ENCODE measurements at regions not wholly inside any gene's neighbourhood (a gene's known extent, or its start where the extent isn't known, plus 50 kb on each side); places are given as distances from the start of the nearest gene placed in this dataset.

DNA sequence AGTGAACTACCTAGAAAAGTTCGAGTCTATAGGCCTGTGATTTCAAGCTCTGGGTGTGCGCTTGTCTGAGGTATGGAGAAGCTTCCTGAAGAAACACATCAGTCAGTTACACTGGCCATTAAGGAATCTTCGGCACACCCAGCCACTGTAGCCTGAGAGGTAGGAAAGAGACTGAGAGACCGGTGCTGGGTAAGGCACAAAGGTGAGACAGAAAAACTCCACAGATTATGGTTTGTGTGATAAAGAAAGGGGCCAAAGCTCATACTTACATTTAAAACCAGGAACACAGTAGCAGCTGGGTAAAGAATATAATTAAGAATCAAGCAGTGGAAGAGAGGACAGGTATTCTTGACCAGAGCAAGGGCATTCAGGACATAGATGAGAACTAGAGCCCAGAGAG lies 74.8 kb upstream of the TTC29 start:
- no peaks in the 10 kb centered on the region for H4K20me1 ChIP-seq (ENCODE audit: insufficient read depth, poor library complexity, severe bottlenecking)
- H3K9me2 ChIP-seq (replicated peaks; ENCODE audit: insufficient read depth), result no peaks in the 10 kb centered on the region
- no peaks in the 10 kb centered on the region for H3K79me2 ChIP-seq
- H3K27ac ChIP-seq, result no peak overlapping the region
- H3K9me3 ChIP-seq (ENCODE audit: low read depth), result no peaks in the 10 kb centered on the region
- no peak overlapping the region for H2AFZ ChIP-seq
- TF ChIP-seq EZH2 (IDR thresholded peaks at IDR 0.05; ENCODE audit: borderline replicate concordance) (no peak), EZH2phosphoT487 (IDR thresholded peaks at IDR 0.05; ENCODE audit: low read depth, severe bottlenecking, unreplicated experiment) (no peak)
- TF ChIP-seq, protein P1, sequence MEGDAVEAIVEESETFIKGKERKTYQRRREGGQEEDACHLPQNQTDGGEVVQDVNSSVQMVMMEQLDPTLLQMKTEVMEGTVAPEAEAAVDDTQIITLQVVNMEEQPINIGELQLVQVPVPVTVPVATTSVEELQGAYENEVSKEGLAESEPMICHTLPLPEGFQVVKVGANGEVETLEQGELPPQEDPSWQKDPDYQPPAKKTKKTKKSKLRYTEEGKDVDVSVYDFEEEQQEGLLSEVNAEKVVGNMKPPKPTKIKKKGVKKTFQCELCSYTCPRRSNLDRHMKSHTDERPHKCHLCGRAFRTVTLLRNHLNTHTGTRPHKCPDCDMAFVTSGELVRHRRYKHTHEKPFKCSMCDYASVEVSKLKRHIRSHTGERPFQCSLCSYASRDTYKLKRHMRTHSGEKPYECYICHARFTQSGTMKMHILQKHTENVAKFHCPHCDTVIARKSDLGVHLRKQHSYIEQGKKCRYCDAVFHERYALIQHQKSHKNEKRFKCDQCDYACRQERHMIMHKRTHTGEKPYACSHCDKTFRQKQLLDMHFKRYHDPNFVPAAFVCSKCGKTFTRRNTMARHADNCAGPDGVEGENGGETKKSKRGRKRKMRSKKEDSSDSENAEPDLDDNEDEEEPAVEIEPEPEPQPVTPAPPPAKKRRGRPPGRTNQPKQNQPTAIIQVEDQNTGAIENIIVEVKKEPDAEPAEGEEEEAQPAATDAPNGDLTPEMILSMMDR (IDR thresholded peaks at IDR 0.05; ENCODE audit: poor library complexity), result no peak
- no peaks in the 10 kb centered on the region for H3K4me1 ChIP-seq (ENCODE audit: insufficient read depth)
- H3K27me3 ChIP-seq, result no peaks in the 10 kb centered on the region
- H3K4me3 ChIP-seq, result no peak overlapping the region
- DNase-seq (ENCODE audit: low spot score), result no peak
- WGBS (ENCODE audit: low lambda C conversion rate, missing lambda C conversion rate), result 85% methylated on average over 4 of the region's 4 CpGs
- no peaks in the 10 kb centered on the region for H3K36me3 ChIP-seq (replicated peaks; ENCODE audit: insufficient read depth, low read depth)
- H3K4me2 ChIP-seq, result no peak overlapping the region

DNA sequence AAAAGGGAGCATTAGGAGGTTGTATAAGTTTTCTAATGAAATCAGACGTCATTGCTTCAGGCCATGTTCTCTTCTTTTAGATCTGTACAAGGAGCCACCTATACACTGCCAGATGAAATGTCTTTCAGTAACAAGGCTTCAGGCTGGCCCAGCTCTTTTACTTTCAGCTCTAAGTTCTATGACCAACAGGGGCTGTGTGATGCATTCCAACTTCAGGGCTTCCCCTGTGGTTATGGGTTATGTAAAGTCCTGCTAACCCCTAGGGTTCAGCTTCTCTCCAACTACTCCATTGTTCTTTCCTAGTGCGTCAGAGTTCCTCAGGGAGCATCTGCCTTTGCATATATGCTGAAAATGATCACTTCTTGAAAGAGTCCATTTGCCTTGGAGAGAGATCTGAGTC lies 79.4 kb upstream of the TTC29 start:
- H3K9me3 ChIP-seq (ENCODE audit: low read depth), result no peaks in the 10 kb centered on the region
- WGBS (ENCODE audit: low lambda C conversion rate, missing lambda C conversion rate), result 85% methylated on average over 2 of the region's 2 CpGs
- TF ChIP-seq, protein P1 (IDR thresholded peaks at IDR 0.05; ENCODE audit: poor library complexity), result no peak
- no peak for TF ChIP-seq EZH2phosphoT487 (IDR thresholded peaks at IDR 0.05; ENCODE audit: low read depth, severe bottlenecking, unreplicated experiment)
- no peak for TF ChIP-seq EZH2 (IDR thresholded peaks at IDR 0.05; ENCODE audit: borderline replicate concordance)

DNA sequence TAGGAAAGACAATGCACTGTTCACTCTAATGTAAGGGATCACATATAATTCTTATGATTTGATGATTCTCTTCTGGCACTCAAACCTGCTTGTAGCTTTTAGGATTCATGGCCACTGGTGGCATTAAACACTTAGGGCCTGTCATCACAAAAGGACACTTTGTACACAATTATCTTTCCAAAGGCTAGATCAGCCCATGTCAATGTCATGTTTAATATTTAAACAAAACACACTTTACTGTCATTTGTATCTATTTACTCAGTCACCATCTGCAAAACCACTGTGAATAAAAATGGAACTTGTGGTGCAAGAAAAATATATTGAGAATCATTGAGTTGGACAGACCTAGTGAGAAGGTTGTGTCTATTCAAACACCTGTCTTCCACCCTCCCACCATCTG lies 83.6 kb upstream of the TTC29 start:
- Histone ChIP-seq H3K27me3 (no peaks in the 10 kb centered on the region), H4K20me1 (ENCODE audit: insufficient read depth, poor library complexity, severe bottlenecking) (no peaks in the 10 kb centered on the region), H3K79me2 (no peaks in the 10 kb centered on the region), H3K9me3 (ENCODE audit: low read depth) (no peaks in the 10 kb centered on the region), H3K4me2 (no peak overlapping the region), H3K4me3 (no peak overlapping the region), H3K4me1 (ENCODE audit: insufficient read depth) (no peaks in the 10 kb centered on the region), H2AFZ (no peak overlapping the region), H3K27ac (no peak overlapping the region), H3K36me3 (replicated peaks; ENCODE audit: insufficient read depth, low read depth) (no peaks in the 10 kb centered on the region), H3K9me2 (replicated peaks; ENCODE audit: insufficient read depth) (no peaks in the 10 kb centered on the region)
- TF ChIP-seq EZH2phosphoT487 (IDR thresholded peaks at IDR 0.05; ENCODE audit: low read depth, severe bottlenecking, unreplicated experiment), result no peak
- no peak for TF ChIP-seq EZH2 (IDR thresholded peaks at IDR 0.05; ENCODE audit: borderline replicate concordance)
- TF ChIP-seq, protein P1 (IDR thresholded peaks at IDR 0.05; ENCODE audit: poor library complexity), result no peak
- DNase-seq (ENCODE audit: low spot score), result no peak

More for the DNA sequence above, 79.4 kb upstream of the TTC29 start:
- DNase-seq (ENCODE audit: low spot score), result no peak
- H2AFZ ChIP-seq, result no peak overlapping the region
- H3K27me3 ChIP-seq, result no peaks in the 10 kb centered on the region
- H3K4me2 ChIP-seq, result no peak overlapping the region
- H4K20me1 ChIP-seq (ENCODE audit: insufficient read depth, poor library complexity, severe bottlenecking), result no peaks in the 10 kb centered on the region
- no peaks in the 10 kb centered on the region for H3K9me2 ChIP-seq (replicated peaks; ENCODE audit: insufficient read depth)
- no peaks in the 10 kb centered on the region for H3K4me1 ChIP-seq (ENCODE audit: insufficient read depth)
- no peaks in the 10 kb centered on the region for H3K36me3 ChIP-seq (replicated peaks; ENCODE audit: insufficient read depth, low read depth)
- H3K79me2 ChIP-seq, result no peaks in the 10 kb centered on the region
- H3K27ac ChIP-seq, result no peak overlapping the region
- H3K4me3 ChIP-seq, result no peak overlapping the region

DNA sequence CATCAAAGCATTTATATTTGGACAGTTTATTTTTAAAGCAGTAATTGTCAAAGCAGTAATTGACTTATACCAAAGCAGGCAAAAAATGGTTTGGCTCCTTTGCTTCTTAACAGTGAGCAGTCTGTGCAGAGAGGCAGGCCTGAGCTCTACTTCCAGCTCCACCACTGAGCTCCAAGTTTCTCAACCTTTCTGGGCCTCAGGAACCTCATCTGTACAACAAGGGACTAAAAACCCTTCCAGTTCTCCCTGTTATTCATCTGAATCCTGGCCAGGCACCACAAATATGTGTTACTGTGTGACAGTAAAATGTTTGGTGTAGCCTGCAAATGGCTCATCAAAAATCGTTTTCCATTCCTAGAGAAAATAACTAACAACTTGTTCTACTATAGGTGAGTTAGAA lies 88.7 kb upstream of the TTC29 start:
- H3K4me3 ChIP-seq, result no peak overlapping the region
- TF ChIP-seq EZH2phosphoT487 (IDR thresholded peaks at IDR 0.05; ENCODE audit: low read depth, severe bottlenecking, unreplicated experiment) (no peak), EZH2 (IDR thresholded peaks at IDR 0.05; ENCODE audit: borderline replicate concordance) (no peak)
- TF ChIP-seq, protein P1 (IDR thresholded peaks at IDR 0.05; ENCODE audit: poor library complexity), result no peak
- H2AFZ ChIP-seq, result no peak overlapping the region
- no peaks in the 10 kb centered on the region for H3K9me2 ChIP-seq (replicated peaks; ENCODE audit: insufficient read depth)
- no peaks in the 10 kb centered on the region for H3K9me3 ChIP-seq (ENCODE audit: low read depth)
- no peak overlapping the region for H3K4me2 ChIP-seq
- DNase-seq (ENCODE audit: low spot score), result no peak
- H3K4me1 ChIP-seq (ENCODE audit: insufficient read depth), result no peaks in the 10 kb centered on the region
- no peaks in the 10 kb centered on the region for H3K36me3 ChIP-seq (replicated peaks; ENCODE audit: insufficient read depth, low read depth)
- no peaks in the 10 kb centered on the region for H3K79me2 ChIP-seq
- no peaks in the 10 kb centered on the region for H4K20me1 ChIP-seq (ENCODE audit: insufficient read depth, poor library complexity, severe bottlenecking)
- no peaks in the 10 kb centered on the region for H3K27me3 ChIP-seq
- no peak overlapping the region for H3K27ac ChIP-seq
- 78% methylated on average over 1 of the region's 1 CpG for WGBS (ENCODE audit: low lambda C conversion rate, missing lambda C conversion rate)
